NCI-H1417 treated with DMSO at 0.1 percent for 48 hours (cell line): ENCODE measurements at regions not wholly inside any gene's neighbourhood (a gene's known extent, or its start where the extent isn't known, plus 50 kb on each side); places are given as distances from the start of the nearest gene placed in this dataset.
"Not testable (repeated sequence)": the region's sequence is repeated elsewhere in the genome, so short reads cannot be mapped to it uniquely, and the experiment has no call there.

ENCODE experiments used
- DNase-seq: peaks from one replicate; lab custom pipeline; 2025; lab: John Stamatoyannopoulos, UW

DNA sequence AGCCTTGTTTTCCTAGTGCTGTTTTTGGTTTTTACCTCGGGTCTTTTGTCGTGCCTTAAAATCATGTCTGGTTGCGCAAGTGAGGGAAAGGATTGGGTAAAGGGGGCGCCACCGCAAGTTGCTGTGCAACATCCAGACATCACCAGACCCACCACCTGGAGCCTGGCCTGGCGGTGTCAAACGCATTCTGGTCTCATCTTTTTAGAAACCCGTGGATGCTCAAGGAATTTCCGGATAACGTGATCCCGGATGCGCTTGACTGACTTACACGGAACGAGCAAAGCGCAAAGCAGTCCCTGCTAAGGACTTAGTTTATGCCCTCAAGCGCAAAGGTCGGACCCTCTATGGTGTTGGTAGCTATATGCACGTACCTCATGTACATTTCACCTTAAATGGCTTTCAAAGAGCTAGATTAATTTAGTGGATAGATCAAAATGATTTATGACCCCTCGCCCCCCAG is 105.2 kb downstream of the OR2B2 start:
- DNase-seq, result no peak

DNA sequence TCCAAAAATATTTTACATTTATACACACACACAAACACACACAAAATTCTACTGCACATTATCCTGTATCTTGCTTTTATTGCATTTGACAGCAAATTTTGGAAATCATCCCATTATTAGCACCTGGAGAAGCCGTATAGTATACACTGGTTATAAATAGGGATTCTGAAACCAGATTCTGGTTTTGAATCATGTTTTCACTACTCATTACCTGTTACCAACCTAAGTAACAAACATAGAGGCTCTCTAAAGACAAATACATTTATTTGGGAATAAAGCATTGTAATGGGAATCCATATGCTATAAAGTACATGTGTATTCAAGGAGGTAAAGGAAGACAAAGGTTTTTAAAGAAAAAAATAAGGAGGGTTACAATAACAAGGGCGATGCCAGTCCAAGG is 106.8 kb downstream of the OR2B2 start:
- no peak for DNase-seq

DNA sequence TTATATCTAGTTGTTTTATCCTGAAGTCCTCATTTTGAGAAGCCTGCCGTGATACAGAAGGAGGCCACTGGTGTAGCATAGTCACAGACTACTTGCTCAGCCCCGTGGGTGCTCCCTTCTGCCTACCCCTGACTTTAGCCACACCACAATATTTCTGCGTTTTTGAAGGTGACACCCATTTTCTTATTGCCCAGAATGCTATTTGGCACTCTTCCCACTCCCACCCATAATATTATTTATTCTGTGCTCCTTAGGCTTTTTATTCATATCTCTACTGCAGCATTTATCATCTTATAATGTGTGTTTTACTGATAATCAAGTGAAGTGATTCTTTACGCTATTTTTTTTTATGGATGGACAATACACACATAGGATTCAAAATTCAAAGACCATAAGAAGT is 107.3 kb downstream of the OR2B2 start:
- no peak for DNase-seq

DNA sequence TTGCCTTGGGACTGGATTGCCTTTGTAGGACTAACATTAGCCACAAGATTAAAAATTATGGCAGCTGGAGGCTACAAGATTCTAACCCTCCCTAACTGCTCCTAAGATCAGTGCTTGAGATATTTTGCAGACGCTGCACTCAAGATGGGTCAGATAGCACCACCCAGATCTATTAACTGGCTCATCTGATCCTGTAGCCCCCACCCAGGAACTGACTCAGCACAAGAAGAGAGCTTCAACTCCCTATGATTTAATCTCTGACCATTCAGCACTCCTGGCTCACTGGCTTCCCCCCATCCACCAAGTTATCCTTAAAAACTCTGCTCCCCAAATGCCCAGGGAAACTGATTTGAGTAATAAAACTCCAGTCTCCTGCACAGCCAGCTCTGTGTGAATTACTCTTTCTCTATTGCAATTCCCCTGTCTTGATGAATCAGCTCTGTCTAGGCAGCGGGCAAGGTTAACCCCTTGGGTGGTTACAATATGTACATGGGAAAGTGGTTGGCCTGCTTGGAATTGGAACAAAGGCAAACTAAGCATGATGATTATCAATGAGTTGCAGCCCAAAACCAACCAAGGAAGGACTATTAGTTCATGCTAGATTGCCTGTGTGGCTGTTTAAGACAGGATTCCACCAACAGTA is 111.3 kb downstream of the OR2B2 start:
- no peak for DNase-seq

DNA sequence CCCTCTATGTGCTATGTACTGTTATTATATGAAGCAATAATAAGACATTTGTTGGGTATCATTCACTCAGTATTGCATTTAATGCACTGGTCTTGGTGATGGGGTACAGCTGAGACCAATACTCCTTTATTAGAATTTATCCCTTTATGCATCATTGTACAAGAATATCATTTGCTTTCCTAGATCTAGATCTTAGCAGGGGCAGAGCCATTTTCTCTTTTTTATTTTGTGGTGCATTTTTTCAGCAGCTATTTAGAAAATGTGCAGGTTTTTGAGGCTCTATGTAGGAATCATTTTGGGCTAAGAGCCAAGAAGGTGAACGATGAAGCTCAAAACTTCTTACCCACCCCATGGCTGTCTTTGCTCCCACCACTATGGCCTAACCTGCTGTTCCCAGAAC is 114.2 kb downstream of the OR2B2 start:
- DNase-seq, result no peak

DNA sequence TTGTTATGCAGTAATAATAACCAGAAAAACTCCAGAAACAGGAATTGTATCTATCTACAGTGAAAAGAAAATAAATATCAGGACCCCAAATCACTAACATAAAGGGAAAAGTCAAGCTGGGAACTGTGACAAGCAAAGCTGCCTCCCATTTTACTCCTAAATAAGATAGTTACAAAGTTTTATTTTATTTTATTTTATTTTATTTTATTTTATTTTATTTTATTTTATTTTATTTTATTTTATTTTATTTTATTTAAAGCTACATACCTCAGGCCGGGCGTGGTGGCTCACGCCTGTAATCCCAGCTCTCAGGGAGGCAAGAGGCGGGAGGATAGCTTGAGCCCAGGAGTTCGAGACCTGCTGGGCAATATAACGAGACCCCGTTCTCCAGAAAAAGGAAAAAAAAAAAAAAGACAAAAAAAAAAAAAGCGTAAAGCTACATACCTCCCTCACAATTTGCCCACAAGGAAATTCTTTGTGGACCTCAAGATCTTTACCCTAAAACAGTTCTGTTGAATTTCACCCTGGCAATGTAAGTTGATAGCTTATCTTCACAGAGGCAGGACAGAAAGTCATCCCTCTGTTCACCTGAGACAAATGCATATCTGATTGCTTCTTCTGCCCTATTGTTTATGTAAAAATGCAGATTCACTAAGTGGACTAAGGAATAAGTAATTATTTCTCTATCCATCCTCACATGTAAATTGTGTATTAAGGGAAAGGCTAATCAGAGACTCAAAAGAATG is 115.3 kb downstream of the OR2B2 start:
- DNase-seq, result not testable (repeated sequence)

DNA sequence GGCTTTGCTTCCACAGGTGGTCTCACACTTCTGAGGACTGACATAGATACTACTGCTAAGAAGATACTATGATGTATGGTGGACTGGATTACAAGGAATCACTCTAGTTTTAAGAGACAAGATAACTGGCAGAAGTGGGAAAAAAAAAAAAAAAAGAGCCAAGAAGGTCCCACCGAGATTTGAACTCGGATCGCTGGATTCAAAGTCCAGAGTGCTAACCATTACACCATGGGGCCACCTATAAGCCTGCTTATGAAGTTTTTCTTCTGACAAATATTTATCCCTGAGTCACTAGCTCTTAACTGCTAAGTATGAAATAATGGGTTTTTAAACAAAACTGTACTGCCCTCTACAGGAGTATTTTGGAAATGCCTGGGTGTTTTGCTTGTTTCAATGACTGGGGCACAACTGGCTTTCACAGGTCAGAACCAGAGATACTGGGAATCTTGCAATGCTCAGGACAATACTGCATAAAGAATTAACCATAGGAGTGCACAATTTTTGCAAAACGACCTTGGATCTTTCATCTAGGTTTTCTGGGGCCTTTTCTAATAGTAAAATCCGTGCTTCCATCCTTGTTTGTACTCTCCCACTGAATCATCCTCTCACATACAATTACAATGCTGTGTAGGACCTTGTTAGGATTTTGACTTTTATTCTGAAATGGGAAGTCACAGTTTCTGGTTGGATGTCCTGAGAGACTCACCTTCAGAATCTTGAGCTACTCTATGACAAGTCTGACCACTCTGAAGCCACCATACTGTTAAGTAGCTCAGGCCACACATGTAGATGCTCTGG is 116.3 kb downstream of the OR2B2 start:
- peak; percentile 54 for DNase-seq

DNA sequence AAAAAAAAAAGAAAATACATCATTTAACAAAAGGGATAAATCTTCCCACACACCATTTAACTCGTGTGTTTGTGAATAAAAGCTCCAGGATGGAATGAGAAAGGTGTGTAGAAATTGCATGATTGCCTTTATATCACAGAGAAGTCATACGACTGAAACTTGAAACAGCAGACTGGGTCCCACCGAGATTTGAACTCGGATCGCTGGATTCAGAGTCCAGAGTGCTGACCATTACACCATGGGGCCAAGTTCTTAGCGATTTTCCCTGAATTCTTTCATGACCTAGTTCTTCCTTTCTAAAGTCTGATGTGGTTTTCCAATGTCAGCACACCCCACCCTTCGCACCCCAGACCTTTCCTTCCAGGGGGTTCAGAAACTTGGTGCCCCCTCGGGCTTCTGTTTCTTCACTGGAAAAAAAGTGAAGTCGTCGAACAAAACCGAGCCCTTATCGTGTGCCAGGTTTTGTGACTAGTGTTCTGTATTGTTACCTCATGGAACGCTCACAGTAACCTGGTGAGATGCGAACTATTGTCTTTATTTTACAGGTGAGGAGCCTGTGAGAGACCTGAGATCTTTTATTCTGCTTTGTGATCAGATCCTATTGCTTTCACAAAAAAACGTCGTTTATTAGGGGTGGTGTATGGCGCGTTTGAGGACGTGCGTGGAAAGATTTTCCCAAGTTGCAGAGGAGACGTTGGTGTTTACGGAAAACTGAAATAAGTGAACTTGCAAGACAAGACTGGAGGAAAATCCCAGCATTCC is 120.8 kb downstream of the OR2B2 start:
- DNase-seq, result peak; percentile 52

DNA sequence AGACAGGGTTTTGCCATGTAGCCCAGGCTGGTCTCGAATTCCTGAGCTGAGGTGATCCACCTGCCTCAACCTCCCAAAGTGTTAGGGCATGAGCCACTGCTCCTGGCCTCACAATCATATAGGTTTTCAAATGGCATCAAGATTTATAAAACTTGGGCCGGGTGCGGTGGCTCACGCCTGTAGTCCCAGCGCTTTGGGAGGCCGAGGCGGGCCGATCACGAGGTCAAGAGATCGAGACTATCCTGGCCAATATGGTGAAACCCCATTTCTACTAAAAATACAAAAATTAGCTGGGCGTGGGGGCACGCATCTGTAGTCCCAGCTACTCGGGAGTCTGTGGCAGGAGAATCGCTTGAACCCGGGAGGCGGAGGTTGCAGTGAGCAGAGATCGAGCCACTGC is 123.8 kb downstream of the OR2B2 start:
- DNase-seq, result not testable (repeated sequence)

DNA sequence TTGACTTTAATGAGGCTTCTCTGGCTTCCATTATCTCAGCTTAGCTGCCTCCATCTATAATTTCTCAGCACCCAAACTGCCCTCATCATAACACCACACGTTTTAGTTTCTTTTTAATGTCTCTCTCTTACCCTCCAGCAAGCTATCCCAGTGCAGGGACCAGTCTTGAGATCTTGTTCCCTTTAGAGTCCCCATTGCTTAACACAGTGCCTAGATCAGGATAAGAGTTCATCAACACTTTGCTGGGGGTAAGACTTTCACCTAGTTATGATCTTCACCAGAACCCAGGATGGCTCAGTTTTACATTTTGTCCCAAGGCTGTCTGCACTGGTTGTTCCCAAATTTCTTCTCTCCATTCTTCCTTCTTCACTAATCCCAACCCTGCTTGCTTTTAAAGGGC is 126.1 kb downstream of the OR2B2 start:
- DNase-seq, result no peak

DNA sequence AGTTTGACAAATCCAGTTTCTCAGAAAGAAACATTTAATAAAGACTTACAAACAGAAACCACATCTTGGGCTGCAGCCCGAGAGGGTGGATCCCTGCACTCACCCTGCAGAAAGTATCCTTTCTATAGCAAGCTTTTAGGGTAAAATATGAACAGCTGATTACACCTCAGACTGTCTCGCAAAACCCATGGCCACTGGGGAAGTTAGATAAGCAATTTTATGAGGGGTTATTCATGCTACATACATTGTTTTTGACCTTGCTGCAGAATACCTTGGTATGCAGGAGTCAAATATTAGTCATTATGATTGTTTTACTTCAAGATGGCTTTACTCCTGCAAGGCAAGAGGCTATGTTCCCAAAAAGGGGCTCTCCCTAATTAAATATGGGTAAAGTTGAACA is 126.9 kb downstream of the OR2B2 start:
- DNase-seq, result no peak

DNA sequence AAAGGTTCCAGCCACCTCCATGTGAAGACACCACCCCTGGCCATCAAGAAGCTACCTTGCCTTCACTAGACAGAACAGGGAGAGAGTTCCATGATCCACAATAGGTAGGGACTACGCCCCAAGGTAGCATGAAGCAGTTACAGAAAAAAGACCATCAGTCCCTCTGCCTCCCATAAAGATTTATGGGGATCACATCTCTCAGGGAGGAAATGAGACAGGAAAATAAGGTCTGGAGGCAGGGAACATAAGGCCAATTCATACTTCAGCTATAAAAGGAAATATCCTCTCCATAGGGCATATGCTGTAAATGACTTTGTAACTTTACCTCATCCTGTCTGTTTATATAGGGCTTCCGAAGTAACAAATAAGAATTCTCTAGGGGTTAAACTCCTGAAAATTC is 129.4 kb downstream of the OR2B2 start:
- no peak for DNase-seq

DNA sequence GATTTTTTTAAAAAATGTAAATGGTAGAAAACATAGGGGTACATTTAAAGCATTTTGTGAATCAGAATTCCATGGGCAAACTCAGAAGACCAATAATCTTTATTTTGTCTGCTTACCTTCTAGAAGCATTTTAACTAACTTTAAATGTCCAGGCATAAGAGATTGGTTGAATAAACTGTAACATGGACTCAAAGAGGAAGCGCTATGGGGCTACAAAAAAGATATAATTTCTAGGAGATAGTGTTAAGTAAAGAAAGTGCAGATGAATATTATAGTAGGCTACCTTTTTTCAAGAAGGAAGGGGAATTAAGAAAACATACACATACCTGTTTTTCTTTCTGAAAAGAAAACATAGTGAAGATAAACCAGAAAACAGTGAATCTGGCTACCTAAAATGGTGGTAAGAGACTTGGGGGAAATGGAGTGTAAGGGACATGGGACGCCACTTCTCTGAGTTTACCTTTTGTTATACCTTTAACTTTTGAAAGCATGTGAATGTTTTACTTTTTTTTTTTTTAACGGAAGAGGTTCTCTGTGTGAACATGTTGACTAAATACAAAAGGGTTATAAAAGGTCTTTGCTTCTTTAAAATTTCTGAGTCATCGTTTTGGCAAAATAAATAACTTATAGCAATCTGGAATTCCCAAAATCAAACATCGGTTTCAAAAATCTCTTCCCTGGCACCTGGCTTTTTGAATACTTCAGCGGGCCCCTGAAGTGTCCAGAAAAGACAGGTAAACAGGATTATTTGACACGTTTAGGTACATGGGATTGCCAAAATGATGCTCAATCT is 133.4 kb downstream of the OR2B2 start:
- DNase-seq, result no peak

DNA sequence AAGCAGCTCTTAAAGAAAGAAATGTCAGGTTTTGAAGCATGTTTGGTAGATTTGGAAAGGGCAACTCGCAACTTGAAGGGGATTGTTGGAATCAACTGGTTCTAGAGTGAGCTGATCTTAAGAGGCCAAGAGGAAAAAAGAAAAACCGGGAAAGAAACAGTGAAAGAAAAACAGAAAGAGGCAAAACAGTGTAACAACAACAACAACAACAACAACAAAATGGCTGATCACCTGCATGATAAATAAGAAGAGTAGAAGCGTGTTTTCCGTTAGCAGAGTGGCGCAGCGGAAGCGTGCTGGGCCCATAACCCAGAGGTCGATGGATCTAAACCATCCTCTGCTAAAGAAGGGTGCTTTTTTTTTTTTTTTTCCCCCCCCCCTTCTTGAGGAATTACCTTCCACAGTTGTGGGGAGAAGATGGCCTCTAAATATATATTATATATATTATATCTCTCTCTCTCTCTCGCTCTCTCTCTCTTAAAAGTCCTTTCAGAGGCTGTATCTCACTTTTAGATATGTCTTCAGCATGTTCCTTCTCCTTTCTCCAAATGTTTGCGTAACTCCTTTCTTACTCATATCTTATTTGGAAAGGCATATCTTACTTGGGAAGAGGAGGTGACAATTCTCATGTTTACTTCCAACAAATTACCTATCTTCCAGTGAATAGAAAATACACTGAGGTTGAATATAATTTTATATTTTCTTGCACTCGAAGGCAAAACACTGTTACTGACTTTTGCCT is 134.4 kb downstream of the OR2B2 start:
- DNase-seq, result no peak

DNA sequence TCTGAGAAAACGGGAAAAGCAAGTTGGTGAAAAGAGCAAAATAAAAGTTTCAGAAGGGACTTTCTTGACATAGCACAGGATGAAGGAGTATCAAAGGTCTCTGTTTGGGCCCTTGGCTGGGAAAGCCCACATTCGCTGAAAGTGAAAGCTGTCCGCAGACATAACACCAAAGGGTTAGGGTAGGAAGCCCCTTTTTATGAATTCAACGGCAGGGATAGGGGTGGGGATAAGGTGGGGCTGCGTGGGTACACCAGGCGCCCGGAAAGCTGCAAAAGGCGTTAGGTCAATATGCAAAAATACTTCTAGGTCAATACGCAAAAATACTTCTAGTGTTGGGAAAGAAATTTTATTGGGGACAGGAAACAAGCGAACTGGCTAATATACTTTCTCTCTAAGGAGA is 135.1 kb downstream of the OR2B2 start:
- no peak for DNase-seq

DNA sequence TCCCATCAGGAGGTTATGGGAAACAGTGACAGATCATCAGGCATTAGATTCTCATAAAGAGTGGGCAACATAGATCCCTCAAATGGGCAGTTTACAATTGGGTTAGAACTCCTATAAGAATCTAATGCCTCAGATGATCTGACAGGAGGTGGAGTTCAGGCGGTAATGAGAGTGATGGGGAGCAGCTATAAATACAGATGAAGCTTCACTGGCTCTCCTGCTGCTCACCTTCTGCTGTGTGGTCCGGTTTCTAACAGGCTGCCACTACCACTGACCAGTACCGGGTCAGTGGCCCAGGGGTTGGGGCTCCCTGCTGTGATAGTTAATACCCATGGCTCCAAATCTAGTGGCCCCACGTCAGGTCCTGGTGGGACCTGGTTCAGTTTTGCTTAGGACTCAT is 135.7 kb downstream of the OR2B2 start:
- DNase-seq, result no peak

DNA sequence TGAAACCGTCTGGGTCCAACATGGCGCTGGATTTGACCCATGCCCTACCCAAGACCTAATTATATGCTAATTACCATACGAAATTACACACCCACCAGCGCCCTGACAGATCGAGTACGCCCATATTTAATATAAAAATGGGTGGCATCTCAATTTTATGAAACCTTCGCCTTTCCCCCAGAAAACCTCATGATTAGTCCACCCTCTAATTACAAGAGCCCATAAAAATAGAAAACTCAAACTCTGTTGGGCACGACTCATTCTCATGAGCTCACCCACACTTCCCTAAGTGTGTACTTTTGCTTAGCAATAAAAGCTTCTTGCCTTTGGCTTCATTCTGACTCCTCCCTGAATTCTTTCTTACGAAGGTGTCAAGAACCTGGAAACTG is 136.4 kb downstream of the OR2B2 start:
- no peak for DNase-seq

DNA sequence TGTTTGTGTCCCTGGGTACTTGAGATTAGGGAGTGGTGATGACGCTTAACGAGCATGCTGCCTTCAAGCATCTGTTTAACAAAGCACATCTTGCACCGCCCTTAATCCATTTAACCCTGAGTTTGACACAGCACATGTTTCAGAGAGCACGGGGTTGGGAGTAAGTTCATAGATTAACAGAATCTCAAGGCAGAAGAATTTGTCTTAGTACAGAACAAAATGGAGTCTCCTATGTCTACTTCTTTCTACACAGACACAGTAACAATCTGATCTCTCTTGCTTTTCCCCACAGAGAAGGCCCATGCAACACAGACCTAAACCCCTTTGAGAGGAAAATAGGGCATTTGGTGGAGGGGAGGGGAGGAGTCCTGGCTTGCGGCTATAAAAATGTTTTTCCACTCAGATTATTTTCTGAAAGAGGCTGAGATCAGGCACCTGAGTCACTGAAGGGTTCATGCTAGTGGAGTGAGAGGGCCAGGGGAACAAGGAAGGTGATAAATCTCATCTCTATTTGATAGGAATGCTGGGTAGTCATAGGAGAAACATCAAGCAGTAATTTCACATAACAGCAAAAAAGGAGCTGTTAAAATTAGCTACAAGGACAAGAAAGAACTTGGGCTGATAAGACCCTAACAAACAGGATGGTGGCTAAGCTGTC is 136.9 kb downstream of the OR2B2 start:
- not testable (repeated sequence) for DNase-seq

DNA sequence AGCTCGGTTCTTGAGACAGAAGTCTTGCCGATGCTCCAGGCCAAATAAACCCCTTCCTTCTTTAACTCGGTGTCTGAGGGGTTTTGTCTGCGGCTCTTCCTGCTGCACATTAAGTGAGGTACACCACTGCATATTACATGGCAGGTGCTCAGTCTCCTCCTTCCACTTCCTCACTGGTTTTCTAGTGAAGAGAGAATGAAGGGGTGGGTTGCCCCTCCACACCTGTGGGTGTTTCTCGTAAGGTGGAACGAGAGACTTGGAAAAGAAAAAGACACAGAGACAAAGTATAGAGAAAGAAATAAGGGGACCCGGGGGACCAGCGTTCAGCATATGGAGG is 138.0 kb downstream of the OR2B2 start:
- not testable (repeated sequence) for DNase-seq

DNA sequence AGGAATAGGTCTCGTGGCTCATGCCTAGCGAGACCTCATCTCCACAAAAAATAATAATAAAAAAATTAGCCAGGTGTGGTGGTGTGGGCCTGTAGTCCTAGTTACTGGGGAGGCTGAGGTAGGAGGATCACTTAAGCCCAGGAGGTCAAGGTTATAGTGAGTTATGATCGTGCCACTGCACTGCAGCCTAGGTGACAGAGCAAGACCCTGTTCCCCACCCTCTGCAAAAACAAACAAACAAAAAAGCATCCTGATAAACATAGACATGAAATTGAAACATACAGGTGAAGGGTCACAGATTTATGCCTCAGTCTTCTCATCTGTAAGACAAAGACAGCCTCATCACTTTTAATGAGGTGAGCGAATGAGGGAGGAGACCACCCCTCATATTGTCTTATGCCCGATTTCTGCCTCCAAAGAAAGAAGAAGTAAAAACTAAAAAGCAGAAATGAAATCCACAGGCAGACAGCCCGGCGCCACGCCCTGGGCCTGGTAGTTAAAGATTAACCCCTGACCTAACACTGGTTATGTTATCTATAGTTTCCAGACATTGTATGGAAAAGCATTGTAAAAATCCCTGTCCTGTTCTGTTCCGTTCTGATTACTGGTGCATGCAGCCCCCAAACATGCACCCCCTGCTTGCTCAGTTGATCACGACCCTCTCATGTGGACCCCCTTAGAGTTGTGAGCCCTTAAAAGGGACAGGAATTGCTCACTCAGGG is 138.5 kb downstream of the OR2B2 start:
- not testable (repeated sequence) for DNase-seq
